ENCODE measurements at regions not wholly inside any gene's neighbourhood (a gene's known extent, or its start where the extent isn't known, plus 50 kb on each side); places are given as distances from the start of the nearest gene placed in this dataset.
"Not testable (repeated sequence)": the region's sequence is repeated elsewhere in the genome, so short reads cannot be mapped to it uniquely, and the experiment has no call there.

DNA sequence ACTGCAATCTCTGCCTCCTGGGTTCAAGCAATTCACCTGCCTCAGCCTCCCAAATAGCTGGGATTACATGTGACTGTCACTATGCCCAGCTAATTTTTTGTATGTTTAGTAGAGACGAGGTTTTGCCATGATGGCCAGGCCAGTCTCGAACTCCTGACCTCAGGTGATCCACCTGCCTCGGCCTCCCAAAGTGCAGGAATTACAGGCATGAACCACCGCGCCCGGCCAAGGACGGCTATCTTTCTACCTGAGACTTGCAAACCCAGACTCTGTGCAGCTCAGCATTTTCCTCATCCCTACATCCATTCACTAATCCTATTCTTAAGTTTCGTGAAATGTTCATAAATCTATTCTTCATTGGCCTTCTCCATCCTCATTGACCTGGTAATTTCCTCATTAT lies 330.0 kb downstream of the ANTXR2 start:
- DNase-seq (ENCODE audit: low spot score): no peak

DNA sequence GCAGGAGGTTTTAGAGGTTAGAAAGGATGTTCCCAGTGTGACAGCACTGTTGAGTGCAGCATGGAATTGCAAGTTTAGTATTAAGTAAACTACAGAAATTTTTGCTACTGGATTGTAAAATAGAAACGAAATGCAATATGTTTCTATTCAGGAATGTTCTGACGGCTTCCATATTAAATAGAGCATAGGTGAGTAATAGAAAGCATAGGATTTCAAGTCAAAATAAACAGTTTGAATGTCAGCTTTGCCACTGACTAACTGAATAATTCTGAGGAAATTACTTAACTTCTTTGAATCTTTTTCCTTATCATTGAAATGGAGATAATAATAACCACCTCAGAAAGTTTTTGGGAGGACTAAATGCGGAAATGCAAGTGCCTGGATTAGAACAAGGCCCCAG lies 331.9 kb upstream of the GK2 start:
- no peak for DNase-seq (ENCODE audit: low spot score)

DNA sequence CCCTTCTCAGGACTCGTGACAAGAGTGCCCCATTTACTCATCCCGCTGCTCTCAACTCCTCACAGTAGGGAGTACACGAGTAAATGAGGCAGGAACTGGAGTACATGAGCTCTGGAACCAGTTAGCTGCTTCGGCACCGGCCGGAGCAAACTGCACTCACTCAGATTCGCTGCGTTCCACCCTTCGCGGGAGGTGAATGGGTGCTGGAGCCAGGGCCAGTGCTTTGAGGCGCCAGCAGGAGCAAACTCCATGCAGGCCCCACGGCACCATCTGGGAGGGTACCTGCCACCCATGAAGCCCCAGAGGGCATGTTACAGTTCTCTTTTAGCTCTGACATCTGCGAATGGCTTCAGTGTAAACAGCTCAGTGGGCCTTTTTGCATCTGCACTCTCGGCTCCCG lies 315.5 kb upstream of the GK2 start:
- DNase-seq (ENCODE audit: low spot score): no peak

DNA sequence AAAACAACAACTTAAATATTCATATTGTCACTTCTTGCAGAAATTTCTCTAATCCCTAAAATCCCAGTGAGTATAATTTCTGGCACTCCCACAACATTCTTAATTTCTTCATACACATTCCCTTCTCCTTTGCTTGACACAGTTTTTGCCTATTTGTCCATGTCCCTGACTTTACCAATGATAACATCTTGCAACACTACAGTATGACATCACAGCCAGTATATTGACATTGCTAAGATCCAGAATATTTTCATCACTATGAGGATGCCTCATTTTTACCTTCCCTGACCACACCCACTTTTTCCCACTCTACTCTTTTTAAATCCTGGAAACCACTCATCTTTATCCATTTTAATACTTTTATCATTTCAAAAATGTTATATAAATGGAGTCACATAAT lies 292.3 kb upstream of the GK2 start:
- no peak for DNase-seq (ENCODE audit: low spot score)

DNA sequence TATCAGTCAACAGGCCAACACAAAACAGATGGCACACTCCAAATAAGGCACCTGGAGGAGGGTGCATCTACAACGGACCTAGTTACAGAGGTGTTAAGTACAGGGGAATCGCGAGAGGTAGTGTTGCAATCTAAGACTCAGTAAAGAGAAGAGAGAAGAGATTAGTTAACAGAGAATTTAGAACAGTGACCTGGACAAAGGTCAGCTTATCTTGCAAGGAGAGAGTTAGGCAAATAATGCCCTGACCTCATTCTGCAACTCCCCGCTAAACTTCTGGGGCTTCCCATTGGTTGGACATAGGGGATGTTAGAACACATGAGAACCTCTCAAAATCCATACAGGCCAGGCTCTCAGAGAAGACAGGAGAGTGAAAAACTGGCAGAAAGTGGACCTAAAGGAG lies 289.4 kb upstream of the GK2 start:
- no peak for DNase-seq (ENCODE audit: low spot score)

DNA sequence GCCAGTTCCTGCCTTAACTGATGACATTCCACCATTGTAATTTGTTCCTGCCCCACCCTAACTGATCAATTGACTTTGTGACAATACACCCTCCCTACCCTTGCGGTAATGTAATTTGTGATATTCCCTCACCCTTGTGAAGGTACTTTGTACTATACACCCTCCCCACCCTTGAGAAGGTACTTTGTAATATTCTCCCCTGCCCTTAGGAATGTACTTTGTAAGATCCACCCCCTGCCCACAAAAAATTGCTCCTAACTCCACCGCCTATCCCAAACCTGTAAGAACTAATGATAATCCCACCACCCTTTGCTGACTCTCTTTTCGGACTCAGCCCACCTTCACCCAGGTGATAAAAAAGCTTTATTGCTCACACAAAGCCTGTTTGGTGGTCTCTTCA lies 288.5 kb upstream of the GK2 start:
- DNase-seq (ENCODE audit: low spot score): not testable (repeated sequence)

DNA sequence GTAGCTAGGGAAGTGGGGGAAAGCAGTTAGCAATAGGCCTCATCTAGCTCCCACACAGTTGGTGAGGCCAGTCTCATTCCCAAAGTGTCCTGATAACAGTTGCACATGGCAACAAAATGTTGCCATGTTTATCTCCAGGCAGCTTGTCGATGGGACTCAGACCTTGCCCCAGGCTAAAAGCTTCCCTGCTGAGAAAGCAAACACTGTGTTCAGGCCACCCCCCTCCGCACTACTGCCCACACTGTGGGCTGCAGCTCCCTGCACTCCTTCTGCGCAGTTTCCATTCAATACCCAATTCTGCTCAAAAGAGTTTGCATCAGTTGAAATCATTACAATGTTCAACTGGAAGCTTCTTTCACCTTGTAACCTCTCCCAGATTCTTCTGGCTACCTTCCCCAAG lies 287.8 kb upstream of the GK2 start:
- no peak for DNase-seq (ENCODE audit: low spot score)

DNA sequence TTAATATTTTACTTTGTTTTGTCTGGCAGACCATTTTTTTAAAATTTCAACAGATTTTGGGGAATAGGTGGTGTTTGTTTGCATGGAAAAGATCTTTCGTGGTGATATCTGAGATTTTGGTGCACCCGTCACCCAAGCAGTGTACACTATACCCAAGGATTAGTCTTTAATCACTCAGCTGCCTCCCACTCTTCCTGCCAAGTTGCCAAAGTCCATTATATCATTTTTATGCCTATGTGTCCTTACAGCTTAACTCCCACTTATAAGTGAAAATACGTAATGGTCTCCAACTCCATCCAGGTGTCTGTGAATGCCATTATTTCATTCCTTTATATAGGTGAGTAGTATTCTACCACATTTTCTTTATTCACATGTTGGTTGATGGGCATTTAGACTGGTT lies 281.7 kb upstream of the GK2 start:
- DNase-seq (ENCODE audit: low spot score): no peak

DNA sequence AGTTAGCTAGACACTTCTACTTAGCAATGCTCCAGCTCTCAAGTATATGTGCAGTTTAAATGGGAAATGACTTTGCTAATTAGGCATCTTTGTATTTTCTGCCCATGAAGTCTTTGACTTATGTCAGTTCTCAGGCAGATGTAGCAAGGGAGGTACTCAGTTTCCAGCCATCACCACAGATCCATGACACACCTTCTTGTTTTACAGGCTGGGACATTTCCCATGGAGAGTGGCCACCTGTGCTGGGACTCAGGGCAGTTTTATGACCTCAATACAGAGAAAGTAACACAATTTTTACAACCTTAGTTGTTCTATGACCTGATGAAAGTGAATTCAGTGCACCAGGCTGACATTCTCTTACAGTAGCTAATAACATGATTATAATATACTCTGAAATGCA lies 280.7 kb upstream of the GK2 start:
- DNase-seq (ENCODE audit: low spot score): no peak

DNA sequence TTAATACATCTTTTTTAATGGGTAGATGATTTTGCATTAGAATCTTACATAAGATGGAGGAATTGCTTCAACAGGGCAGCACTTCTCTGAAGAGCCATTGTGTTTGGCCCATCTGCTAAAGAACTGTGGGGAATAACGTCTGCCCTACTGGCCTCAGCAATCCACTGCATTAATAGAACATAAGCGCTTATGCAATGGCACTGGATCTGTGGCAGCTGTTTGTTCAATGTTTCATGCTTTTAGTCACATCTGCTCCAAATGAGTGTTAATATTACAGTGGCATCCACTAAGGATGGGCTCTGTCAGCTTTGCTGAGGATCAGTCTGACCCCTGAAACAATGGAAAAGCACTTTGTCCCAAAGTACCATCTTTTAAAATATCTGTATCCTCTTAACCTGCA lies 279.0 kb upstream of the GK2 start:
- DNase-seq (ENCODE audit: low spot score): no peak

DNA sequence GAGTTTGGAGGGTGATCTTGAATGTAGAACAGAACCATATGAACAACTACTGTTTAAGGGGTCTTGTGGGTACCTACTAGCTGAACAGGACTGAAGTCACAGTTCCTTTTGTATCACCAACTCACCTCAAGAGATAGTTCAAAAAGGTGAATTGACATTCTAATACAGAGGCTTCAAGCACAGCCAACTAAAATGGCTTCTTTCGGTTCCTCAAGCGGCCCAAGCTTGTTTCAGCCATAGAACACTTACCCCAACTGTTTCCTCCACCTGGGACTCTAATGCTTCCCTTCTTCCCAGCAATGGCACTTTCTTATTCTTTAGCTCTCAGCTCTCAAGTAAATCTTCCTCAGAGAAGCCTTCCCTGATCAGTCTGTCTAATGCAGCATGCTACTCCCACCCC lies 277.5 kb upstream of the GK2 start:
- DNase-seq (ENCODE audit: low spot score): no peak

DNA sequence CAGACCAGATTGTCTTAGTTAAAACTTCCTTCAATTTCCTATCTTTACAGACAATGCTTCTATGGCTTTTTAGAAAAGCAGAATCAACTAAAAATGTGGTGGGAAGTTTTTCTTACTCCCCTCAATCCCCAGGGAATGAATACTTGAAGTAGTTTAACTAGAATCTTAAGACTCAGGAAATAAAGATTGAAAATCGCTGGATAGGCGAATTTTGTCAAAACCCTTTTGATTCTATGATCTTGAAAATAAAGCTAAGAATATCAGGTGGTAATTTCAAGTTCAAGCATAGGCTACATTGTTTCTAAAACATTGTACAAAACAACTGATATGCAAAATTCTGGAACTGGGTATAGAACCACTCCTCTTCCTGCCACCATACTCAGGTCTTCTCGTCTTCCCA lies 276.5 kb upstream of the GK2 start:
- DNase-seq (ENCODE audit: low spot score): no peak

DNA sequence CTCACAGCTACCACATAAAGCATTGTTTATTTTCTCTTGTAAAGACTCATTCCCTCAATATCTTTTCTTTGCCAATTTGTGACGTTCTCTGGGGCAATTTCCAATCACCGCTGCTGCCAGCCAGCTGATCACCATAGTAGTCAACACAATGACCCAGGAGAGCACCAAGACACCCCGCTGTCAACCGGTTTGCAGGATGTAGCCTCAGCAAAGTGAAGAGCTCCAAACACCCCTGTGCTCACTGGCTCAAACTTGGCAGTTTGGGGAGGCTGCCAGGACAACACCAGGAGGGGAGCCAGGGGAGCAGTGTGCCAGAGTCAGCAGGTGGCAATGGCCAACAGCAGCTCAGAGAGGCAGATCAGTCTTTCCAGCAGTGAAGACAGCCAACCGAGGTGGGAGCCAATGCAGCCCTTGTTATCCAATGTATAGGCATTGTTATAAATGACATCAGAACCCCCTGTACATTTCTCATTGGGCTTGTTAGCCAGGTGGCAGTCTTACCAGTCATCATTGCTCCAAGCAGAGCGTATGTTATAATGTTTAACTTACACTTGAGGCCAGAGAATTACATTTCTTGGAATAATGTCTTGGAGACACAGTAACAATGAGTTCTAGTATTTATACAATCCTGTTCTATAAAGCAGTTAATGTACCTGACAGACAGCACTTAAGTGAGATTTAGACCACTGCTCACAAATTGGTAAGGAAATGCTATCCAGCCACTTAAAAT lies 274.9 kb upstream of the GK2 start:
- peak; percentile 68 for DNase-seq (ENCODE audit: low spot score)

DNA sequence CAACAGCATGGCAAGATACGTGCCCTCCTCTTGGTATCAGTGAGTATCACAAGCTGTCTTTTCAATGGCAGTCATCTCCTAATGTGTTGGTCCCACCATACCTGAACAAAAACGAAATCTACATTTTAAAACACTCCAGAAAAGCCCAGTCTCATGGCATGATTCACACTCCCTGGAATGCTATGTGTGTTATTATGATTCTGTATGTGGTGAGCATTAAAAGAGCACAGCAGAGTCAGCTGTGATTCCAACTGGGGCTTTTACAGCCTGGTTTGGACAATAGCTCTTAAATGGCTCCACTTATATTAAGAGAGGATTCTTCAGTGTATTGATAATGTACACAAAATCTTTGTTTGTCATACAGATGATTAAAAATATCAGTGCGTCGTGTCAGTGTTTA lies 274.1 kb upstream of the GK2 start:
- DNase-seq (ENCODE audit: low spot score): no peak

DNA sequence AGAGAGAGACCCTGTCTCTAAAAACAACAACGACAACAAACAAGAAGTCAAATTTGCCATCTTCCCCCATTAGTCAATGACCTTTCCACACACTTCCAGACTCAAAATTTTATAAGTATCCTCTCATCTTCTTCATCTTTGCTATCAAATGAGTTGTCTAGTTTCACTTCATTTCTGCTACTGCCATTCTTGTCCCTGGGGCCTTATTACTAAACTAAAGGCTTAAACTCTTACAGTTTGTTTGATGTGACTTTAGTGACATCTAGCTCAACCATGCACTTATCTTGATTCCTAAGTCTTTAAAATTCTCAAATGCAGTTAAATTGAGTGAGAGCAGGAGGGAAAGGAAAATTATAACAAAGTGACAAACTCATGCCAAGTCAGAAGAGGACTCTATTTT lies 271.8 kb upstream of the GK2 start:
- no peak for DNase-seq (ENCODE audit: low spot score)

DNA sequence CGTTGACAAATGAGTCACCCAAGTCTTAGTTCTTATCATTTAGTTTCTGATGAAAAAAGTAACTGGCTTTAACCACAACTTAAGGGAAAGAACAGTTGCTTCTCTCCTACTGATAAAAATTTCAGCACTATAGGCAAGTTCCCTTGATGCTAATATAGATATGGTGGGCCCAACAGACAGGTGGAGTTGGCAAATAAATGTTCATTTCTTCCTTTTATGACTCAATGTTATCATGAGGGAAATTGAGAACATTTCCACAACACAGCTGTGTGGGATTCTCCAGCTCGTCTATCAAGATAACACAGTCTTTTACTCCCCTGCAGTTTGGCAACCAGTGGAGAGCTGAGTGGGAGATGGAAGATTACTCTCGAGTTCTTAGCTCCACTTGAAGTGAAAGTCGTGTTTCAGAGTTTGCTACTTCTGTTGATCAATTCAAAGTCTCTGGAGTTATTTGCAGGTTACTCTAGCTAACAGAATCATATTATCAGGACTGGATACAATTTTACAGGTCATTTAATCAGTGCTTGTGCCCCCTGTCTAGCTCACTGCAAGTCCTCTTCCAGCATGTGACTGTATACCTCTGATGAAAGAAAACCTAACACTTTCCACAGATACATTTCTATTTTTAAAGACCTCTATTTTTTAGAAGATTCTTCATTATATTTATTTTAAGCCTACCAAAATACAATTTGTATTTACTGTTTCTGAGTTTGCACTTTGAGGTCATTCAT lies 270.6 kb upstream of the GK2 start:
- DNase-seq (ENCODE audit: low spot score): no peak

DNA sequence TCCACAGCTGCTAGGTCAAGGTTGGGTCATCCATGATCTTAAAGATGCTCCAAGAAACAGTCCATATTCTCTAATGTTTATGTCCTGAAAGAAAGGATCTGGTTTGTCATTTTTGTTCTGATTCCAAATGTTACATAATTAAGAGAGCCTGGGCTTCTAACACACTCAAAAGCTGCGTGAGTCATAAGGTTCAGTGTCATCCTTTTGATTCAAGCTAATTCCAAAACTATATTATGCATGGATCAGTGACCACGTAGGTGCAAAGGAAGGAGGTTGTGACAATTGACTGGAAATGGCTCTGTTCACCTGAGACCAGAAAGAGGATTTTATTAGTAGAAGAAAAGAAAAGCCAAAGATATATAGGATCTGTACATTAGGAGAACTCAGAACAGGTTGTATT lies 268.7 kb upstream of the GK2 start:
- DNase-seq (ENCODE audit: low spot score): no peak

DNA sequence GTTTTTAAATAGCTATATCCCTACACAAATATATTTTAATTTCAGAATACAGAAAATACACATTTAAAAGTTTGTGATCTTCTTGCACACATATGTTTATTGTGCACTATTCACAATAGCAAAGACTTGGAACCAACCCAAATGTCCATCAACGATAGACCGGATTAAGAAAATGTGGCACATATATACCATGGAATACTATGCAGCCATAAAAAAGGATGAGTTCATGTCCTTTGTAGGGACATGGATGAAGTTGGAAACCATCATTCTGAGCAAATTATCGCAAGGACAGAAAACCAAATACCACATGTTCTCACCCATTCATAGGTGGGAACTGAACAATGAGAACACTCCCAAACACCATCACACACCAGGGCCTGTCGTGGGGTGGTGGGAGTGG lies 266.9 kb upstream of the GK2 start:
- not testable (repeated sequence) for DNase-seq (ENCODE audit: low spot score)

DNA sequence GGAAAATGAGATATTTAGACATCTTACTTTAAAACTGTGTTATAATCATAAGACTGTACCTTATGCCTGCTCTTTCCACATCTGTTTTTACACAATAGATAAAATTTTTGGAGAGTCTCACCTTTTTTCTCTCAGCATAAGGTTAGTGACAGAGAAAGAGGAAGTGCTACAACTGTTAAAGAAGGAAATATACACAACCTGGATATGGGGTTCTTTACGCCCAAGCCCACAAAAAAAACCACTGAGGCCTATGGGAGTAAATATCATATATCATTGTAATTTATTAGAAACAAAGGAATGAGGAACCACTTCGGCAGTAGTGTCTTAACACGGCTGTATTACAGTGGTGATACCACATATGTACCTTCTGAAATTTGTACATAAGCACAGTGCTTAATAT lies 265.9 kb upstream of the GK2 start:
- DNase-seq (ENCODE audit: low spot score): no peak

DNA sequence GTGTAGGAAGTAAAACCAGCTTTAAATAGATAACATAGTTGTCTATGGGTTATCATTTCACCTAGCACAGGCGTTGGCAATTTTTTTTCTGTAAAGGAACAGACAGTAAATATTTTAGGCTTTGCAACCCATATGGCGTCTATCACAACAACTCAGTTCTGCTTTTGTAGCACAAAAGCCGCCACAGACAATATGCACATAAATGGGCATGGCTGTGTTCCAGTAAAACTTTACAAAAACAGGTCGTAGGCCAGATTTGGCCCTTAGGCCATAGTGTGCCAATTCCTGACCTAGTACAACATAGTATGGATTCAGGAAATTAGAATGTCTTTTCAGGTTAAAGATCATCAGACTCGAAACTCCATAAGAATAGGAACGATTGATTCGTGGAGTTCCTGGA lies 265.3 kb upstream of the GK2 start:
- DNase-seq (ENCODE audit: low spot score): no peak

DNA sequence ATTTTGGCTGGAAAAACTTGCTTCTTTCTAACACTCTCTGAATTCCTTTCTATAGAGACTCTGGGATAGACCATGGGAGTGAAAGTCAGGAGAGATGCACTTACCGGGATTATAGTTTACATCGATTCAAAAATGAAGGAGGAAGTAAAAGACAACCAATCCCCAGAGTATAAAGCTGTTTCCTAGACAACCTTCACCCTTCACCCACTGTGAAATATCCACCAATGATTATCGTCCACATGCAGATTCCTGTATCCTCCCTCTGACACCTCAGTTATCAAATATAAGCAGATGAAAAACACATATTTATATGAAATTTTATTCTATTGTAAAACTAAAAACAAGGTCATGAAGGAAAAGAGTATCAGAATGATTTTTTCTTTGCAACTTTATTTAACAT lies 258.8 kb upstream of the GK2 start:
- DNase-seq (ENCODE audit: low spot score): no peak

DNA sequence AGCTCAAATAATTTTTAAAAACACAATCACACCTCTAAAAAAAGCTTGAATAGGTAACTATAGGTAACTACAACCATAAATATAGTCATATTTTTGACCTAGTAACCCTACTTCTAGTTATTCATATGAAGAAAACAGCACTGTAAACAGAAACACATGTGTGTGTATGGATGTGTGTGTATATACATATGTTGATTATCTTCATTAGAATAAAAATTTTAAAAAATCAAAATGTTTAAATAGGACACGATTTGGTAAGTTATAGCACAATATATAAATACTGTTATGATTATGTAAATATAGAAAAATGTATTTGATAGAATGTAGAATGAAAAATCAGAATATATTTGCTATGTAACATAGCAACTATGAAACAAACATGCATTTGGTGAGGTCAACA lies 258.1 kb upstream of the GK2 start:
- no peak for DNase-seq (ENCODE audit: low spot score)

DNA sequence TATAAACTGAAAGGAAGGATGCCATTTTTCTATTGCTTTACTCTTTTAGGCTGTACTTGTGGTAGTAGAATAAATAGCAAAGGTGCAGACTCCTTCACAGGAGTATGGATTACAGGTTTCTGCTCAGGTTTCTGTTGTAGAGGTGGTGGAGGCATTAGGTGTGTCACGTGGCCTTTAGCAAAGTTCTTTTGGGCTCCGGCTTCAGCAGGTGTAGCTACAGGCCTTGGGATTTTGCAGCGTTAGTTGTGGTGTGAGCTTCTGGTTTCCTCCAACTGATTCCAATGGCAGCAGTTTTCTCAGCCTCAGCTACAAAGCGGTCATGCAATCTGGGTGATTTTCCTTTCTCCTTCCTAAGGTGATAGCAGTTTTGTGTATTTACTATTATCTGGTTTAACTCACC lies 255.8 kb upstream of the GK2 start:
- DNase-seq (ENCODE audit: low spot score): no peak

DNA sequence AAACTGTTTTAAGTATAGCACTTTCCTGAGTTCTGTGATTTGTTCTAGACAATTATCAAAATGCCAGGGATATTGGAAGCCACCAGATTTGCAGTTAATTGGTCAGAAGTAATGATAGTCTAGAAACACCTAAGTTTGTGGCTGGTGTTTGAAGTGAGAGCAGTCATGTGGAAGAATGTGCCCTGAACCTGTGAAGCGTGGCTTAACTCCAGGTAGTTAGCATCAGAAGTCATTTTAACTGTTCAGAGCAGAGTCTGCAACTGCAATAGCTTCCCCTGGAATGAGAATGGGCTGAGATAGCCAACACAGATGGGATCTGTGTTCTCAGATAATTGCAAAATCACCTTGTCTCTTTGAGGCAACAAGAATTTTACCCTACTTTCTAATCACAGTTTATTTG lies 255.1 kb upstream of the GK2 start:
- DNase-seq (ENCODE audit: low spot score): no peak

All from left forelimb (tissue), 1 donor.